Keratinocyte (primary cell): ENCODE measurements at regions not wholly inside any gene's neighbourhood (a gene's known extent, or its start where the extent isn't known, plus 50 kb on each side); places are given as distances from the start of the nearest gene placed in this dataset.

ENCODE experiments used
- CTCF ChIP-seq, 3 experiments: IDR thresholded peaks in 1 of 3; conservative IDR thresholded peaks in 1 of 3; optimal IDR thresholded peaks in 1 of 3; 2 replicates in 2 of 3; 3 replicates in 1 of 3; pipeline versions ENCODE3 to v1.5.1; 2011; ENCODE audit warnings: low read length in 3 of 3, mild to moderate bottlenecking in 3 of 3, moderate library complexity in 2 of 3, control low read depth in 1 of 3, inconsistent platforms in 1 of 3; ENCODE audit not compliant: insufficient read depth in 2 of 3; ENCODE audit errors: extremely low read depth in 1 of 3
- EZH2 ChIP-seq: IDR thresholded peaks from one replicate; pipeline ENCODE4 v1.6.1; 2012; ENCODE audit warnings: inconsistent platforms, mild to moderate bottlenecking, low read length, moderate library complexity

GRCh38 chr16:82504836-82505235 lies 121.9 kb upstream of the CDH13 start:
- TF ChIP-seq CTCF (optimal IDR thresholded peaks at IDR 0.05 in 1 of 3, IDR thresholded peaks at IDR 0.05 in 1 of 3, conservative IDR thresholded peaks at IDR 0.05 in 1 of 3; ENCODE audit: extremely low read depth in 1 of 3, insufficient read depth in 2 of 3, low read length in 3 of 3) (no peak), EZH2 (no peak)
